ENCODE measurements at regions not wholly inside any gene's neighbourhood (a gene's known extent, or its start where the extent isn't known, plus 50 kb on each side); places are given as distances from the start of the nearest gene placed in this dataset.

- DNase-seq: peak; percentile 59 to 75
Measured at GRCh38 chr11:127247261-127247851, 246.8 kb upstream of the KIRREL3 start.

DNA sequence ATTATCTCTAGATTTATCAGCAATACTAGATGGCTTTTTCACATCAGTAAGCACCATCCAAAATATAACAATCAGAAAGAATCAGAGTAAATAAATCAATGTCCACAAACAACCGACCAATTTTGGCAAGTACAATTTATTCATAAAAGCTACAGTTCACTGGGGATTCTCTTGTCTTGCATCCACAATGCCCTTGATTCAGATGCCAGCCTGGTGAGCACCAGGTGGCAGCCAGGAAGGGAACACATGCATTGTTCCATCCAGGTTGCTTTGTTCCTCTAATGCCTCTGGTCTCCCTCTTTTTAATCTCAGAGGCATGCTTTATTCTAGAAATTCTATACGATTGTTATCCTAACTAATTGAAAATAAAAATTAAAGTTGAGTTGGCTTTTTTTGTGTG, 242.1 kb upstream of the KIRREL3 start:
- no peak for DNase-seq

GRCh38 chr11:127238321-127238720, 237.8 kb upstream of the KIRREL3 start:
- no peak for DNase-seq

DNA sequence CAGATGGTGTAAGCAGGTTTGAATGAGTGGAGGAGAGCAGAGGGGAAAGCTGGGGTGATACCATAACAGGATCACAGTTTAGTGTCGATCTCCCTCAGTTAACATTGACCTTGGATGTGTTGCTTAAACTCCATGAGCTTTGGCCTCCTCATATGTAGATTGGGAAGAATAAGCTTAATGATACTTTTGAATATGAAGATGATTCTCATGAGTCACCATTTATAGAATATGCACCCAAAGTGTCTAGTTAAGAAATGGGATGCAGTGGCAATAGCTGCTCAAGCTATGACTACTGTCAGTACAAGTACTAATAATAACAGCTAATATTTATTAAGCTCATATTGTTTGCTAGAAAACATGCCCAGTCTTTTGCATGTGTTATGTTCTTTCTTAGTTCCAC, 236.2 kb upstream of the KIRREL3 start:
- no peak for DNase-seq

DNA sequence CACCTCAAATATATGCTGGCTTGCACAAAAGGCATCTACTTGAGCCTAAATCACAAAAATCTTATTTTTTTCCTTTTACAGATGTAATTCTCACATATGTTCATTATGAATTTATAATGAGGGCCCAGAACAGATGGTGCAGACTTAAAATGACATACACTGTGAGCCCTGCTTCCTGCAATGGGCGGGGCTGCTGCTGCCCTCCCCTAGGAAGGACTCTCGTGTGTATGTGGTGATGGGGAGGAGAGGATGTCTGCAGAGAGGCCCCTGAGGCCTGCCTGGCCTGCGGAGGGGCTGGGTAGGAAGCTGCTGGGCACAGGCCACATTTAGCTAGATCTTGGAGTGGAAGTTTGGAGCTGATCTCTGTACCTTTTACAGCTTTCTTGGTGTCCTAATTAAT, 233.4 kb upstream of the KIRREL3 start:
- DNase-seq: no peak

- no peak for DNase-seq
Measured at GRCh38 chr11:127230392-127230791, 229.8 kb upstream of the KIRREL3 start.

GRCh38 chr11:127226949-127227348, 226.4 kb upstream of the KIRREL3 start:
- no peak for DNase-seq

DNA sequence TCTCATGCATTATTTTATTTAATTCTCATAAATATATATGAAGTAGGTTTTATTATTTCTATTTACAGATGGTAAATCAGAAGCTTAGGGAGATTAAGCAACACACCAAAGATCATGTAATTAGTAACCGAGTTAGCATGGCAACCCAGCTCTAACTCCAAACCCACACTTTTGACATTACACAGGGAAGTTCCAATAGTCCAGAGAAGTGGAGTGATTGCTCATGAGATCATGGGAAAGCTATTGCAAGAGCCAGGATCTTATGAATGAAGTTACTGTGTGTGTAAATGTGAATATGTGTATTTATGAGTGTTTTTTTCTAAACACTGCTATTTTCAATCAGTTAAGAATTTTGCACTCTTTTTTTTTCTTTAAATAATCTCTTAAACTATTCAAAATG, 225.8 kb upstream of the KIRREL3 start:
- DNase-seq: no peak

GRCh38 chr11:127225619-127226018, 225.0 kb upstream of the KIRREL3 start:
- no peak for DNase-seq

GRCh38 chr11:127224276-127224675, 223.7 kb upstream of the KIRREL3 start:
- no peak for DNase-seq

GRCh38 chr11:127223633-127224032, 223.1 kb upstream of the KIRREL3 start:
- no peak for DNase-seq

DNA sequence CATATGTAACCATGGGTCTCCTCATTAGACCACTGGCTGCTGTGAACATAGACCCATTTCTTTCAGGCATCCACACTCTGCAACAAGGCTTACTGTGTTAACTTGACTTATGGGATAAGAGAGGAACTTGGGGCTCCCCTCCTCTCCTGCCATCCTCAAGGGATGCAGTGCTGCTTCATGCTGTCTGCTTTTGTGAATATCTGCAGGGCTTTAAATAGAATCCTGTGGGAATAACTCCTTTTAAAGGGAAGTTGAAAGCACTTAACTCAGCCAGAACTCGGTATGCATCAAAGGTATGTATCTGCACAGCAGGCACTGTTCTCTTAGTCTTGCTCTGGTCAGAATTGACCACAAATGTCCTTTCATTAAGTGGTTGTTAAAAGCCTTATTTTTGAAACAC, 222.5 kb upstream of the KIRREL3 start:
- no peak for DNase-seq

DNA sequence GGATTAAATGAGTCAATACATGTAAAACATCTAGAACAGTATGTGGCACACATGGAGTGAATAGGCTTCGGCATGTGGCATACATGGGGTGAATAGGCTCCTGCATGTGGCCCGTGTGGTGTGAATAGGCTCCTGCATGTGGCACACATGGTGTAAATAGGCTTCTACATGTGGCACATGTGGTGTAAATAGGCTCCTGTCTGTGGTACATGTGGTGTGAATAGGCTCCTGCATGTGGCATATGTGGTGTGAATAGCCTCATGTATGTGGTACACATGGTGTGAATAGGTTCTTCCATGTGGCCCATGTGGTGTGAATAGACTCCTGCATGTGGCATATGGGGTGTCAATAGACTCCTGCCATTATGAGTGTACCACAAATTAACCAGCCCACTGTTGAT, 219.1 kb upstream of the KIRREL3 start:
- no peak for DNase-seq

DNA sequence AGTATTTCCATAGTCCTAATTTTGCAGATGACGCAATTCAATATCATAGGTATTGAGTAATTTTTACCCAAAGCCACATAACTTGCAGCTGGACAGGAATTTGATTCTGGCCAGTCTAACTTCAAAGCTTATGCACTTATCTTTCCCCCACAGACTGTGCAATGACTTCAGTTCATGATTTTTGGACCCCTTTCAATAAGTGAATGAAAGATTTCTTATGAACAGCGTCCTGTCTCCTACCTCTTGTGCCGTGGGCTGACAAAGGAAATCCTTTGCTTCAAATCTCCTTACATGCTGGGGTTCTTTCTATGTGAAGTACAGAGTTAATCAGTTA, 217.7 kb upstream of the KIRREL3 start:
- no peak for DNase-seq

GRCh38 chr11:127217452-127218274, 217.1 kb upstream of the KIRREL3 start:
- no peak for DNase-seq

DNA sequence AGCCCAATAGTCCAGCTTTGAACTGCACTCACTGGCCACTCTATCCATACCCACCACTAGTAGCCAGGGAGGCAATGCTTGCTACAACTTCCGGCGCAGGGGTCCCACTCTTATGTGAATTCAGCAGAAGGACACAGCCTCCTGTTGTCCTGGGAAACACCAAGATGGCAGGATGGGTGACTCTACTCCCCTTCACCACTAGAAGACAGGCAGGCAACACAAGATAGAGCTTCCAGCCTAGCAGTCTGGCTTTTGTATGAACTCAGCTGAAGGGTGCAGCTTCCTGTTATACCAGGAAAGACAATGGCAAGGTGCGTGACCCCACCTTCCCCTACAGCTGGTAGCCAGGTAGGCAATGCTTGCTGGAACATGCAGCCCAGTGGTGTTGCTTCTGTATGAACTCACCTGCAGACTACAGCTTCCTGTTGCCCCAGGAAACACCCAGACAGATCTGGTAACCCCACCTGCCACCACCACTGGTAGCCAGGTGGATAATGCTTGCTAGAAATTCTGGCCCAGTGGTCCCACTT, 205.2 kb upstream of the KIRREL3 start:
- no peak for DNase-seq

GRCh38 chr11:127203490-127203889, 202.9 kb upstream of the KIRREL3 start:
- DNase-seq: no peak

GRCh38 chr11:127202105-127202504, 201.5 kb upstream of the KIRREL3 start:
- DNase-seq: no peak

- DNase-seq: no peak
Measured at GRCh38 chr11:127199306-127199801, 198.8 kb upstream of the KIRREL3 start.

GRCh38 chr11:127195501-127196120, 195.0 kb upstream of the KIRREL3 start:
- no peak for DNase-seq

DNA sequence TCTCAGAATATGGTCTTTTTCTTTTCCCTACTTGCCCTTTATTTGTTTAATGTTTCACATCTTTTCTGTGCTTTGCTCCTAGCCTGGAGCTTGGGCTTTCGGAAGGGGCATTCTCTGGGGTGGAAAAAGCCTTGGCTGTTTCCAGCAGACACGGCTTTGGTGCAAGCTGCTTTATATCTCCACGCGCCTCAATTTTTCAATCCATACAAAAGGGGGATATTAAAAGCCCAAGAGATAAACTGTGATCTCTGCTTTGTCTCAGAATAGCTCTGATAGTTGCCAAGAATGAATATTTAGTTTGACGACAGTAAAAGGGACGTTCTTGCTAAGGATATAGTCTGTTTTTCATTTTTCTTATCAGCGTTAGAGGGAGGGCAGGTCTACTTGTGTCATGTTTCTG, 194.0 kb upstream of the KIRREL3 start:
- DNase-seq: no peak

- no peak for DNase-seq
Measured at GRCh38 chr11:127193950-127194349, 193.4 kb upstream of the KIRREL3 start.

GRCh38 chr11:127191689-127192088, 191.1 kb upstream of the KIRREL3 start:
- DNase-seq: no peak

GRCh38 chr11:127191261-127191660, 190.7 kb upstream of the KIRREL3 start:
- no peak for DNase-seq

Data from NCI-H187 (cell line).